Left lung (tissue), 4 donors: ENCODE measurements at regions not wholly inside any gene's neighbourhood (a gene's known extent, or its start where the extent isn't known, plus 50 kb on each side); places are given as distances from the start of the nearest gene placed in this dataset.
A peak's percentile ranks its signal among the peaks of the same experiment; 100 is the strongest.

Experiments
- ATAC-seq: fragments of 200-7000 bp; cut with Tn5 transposase; one replicate; pipeline ENCODE4 v1.9.1; 2020; ENCODE audit warnings: moderate library complexity
- DNase-seq, 4 donors: peaks; one replicate each; pipeline ENCODE4 v3.0.0-alpha.2; 2013 to 2020
- H3K27ac ChIP-seq, 2 donors: fragments of 200-600 bp; sonication (generic) in 1 of 2; one replicate each; pipeline versions ENCODE4 v1.5.0 to v1.8.0; 2020 to 2021
- H3K27me3 ChIP-seq, 2 donors: fragments of 200-600 bp; sonication (generic) in 1 of 2; one replicate each; pipeline versions ENCODE4 v1.5.0 to v1.8.0; 2020 to 2021
- H3K36me3 ChIP-seq, 2 donors: fragments of 200-600 bp; sonication (generic) in 1 of 2; one replicate each; pipeline versions ENCODE4 v1.5.0 to v1.8.0; 2020 to 2021
- H3K4me1 ChIP-seq, 2 donors: fragments of 200-600 bp; one replicate each; pipeline ENCODE4 v1.8.0; 2021
- H3K4me3 ChIP-seq, 2 donors: fragments of 200-600 bp; sonication (generic) in 1 of 2; one replicate each; pipeline versions ENCODE4 v1.5.0 to v1.8.0; 2020 to 2021; ENCODE audit warnings: mild to moderate bottlenecking in 1 of 2
- H3K9me3 ChIP-seq, 2 donors: fragments of 200-600 bp; sonication (generic) in 1 of 2; one replicate each; pipeline versions ENCODE4 v1.5.0 to v1.8.0; 2020 to 2021
- CTCF ChIP-seq, 2 donors: fragments of 200-600 bp; sonication (generic) in 1 of 2; IDR thresholded peaks; one replicate each; pipeline versions ENCODE4 v1.5.0 to v1.8.0; 2021; ENCODE audit warnings: antibody characterized with exemption in 2 of 2
- intact Hi-C, 2 donors: fragments of 100-400 bp; cut with DNase I; formaldehyde crosslinking; loops; one replicate each; pipeline versions ENCODE4 v1.11.2 to v1.14.2; 2022
- donor health status: DM: no; HTN: yes; CAD: no.
- donor health status: DM: no; HTN: no; CAD: no.

GRCh38 chr3:16784973-16785372, 99.8 kb upstream of the PLCL2 start:
- no peaks in the 10 kb centered on the region for H3K9me3 ChIP-seq
- ATAC-seq (no peak), DNase-seq (no peak)
- H3K36me3 ChIP-seq, result no peaks in the 10 kb centered on the region
- H3K27ac ChIP-seq, result no peak overlapping the region
- intact Hi-C loops, result no loop called here
- H3K4me1 ChIP-seq, result no peaks in the 10 kb centered on the region
- no peaks in the 10 kb centered on the region for H3K27me3 ChIP-seq
- no peak for TF ChIP-seq CTCF (IDR thresholded peaks at IDR 0.05)
- H3K4me3 ChIP-seq, result no peak overlapping the region

GRCh38 chr3:16785465-16785864, 99.3 kb upstream of the PLCL2 start:
- H3K27me3 ChIP-seq, result no peaks in the 10 kb centered on the region
- DNase-seq (no peak), ATAC-seq (no peak)
- no peaks in the 10 kb centered on the region for H3K4me1 ChIP-seq
- no peak overlapping the region for H3K4me3 ChIP-seq
- H3K36me3 ChIP-seq, result no peaks in the 10 kb centered on the region
- no peaks in the 10 kb centered on the region for H3K9me3 ChIP-seq
- no peak overlapping the region for H3K27ac ChIP-seq
- TF ChIP-seq CTCF (IDR thresholded peaks at IDR 0.05), result no peak
- intact Hi-C loops, result no loop called here

DNA sequence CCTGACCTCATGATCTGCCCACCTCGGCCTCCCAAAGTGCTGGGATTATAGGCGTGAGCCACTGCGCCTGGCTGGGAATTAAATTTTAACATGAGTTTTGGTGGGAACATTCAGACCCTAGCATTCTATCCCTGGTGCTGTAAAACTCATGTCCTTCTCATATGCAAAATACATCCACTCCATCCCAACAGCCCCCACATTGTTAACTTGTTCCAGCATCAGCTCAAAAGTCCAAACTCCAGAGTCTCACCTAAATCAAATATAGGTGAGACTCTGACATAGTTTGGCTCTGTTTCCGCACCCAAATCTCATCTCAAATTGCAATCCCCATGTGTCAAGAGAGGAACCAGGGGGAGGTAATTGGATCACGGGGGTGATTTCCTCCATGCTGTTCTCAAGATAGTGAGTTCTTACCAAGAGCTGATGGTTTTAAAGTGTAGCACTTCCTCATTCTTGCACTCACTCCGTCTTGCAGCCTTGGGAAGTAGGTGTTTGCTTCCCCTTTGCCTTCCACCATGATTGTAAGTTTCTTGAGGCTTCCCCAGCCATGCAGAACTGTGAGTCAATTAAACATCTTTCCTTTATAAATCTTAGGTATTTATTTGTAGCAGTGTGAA, 96.2 kb upstream of the PLCL2 start:
- TF ChIP-seq CTCF (IDR thresholded peaks at IDR 0.05), result no peak
- Histone ChIP-seq H3K4me3 (no peak overlapping the region), H3K9me3 (no peaks in the 10 kb centered on the region), H3K4me1 (no peaks in the 10 kb centered on the region), H3K27ac (no peak overlapping the region), H3K36me3 (no peaks in the 10 kb centered on the region), H3K27me3 (no peaks in the 10 kb centered on the region)
- intact Hi-C loops, result no loop called here
- DNase-seq (peak in 1 of 4 donors; percentile 33), ATAC-seq (peak; percentile 54)

- Histone ChIP-seq H3K9me3 (no peaks in the 10 kb centered on the region), H3K27ac (no peak overlapping the region), H3K4me3 (no peak overlapping the region), H3K36me3 (no peaks in the 10 kb centered on the region), H3K4me1 (no peaks in the 10 kb centered on the region), H3K27me3 (no peaks in the 10 kb centered on the region)
- no peak for TF ChIP-seq CTCF (IDR thresholded peaks at IDR 0.05)
- DNase-seq (no peak), ATAC-seq (no peak)
- intact Hi-C loops, result no loop called here
Observed at GRCh38 chr3:16789344-16790120, 95.2 kb upstream of the PLCL2 start.

GRCh38 chr3:16790432-16791400, 94.0 kb upstream of the PLCL2 start:
- Histone ChIP-seq H3K9me3 (no peaks in the 10 kb centered on the region), H3K27me3 (no peaks in the 10 kb centered on the region), H3K4me1 (no peaks in the 10 kb centered on the region), H3K36me3 (no peaks in the 10 kb centered on the region), H3K27ac (no peak overlapping the region), H3K4me3 (no peak overlapping the region)
- intact Hi-C loops, result no loop called here
- TF ChIP-seq CTCF (IDR thresholded peaks at IDR 0.05), result no peak
- ATAC-seq (no peak), DNase-seq (no peak)
